Ovary (tissue), 3 donors: ENCODE measurements at regions not wholly inside any gene's neighbourhood (a gene's known extent, or its start where the extent isn't known, plus 50 kb on each side); places are given as distances from the start of the nearest gene placed in this dataset.

Source experiments
- CTCF ChIP-seq, 3 donors: fragments of 450-650 bp in 2 of 3; fragments of 200-600 bp in 1 of 3; IDR thresholded peaks; one replicate each; pipeline versions ENCODE4 v1.5.1 to v1.8.0; 2016 to 2022; ENCODE audit warnings: antibody characterized with exemption in 3 of 3, mild to moderate bottlenecking in 1 of 3
- EP300 ChIP-seq: sonication (generic); formaldehyde crosslinking; IDR thresholded peaks from one replicate; pipeline ENCODE4 v1.6.1; 2017; ENCODE audit warnings: antibody characterized with exemption
- POLR2A ChIP-seq: fragments of 450-650 bp; IDR thresholded peaks from one replicate; pipeline ENCODE4 v1.6.1; 2017; ENCODE audit warnings: antibody characterized with exemption, mild to moderate bottlenecking, moderate library complexity
- donor health status: DM: no; HTN: no; CAD: no.

- no peak for TF ChIP-seq CTCF (IDR thresholded peaks at IDR 0.05)
- no peak for TF ChIP-seq EP300
- TF ChIP-seq POLR2A, result no peak
These were observed 120.6 kb upstream of the EDNRA start for GRCh38 chr4:147360301-147360700.
